Mucosa of rectum (tissue), 2 donors: ENCODE measurements at regions not wholly inside any gene's neighbourhood (a gene's known extent, or its start where the extent isn't known, plus 50 kb on each side); places are given as distances from the start of the nearest gene placed in this dataset.

Source experiments
- H3K27ac ChIP-seq, 2 donors: one replicate each; pipeline ENCODE4 v1.7.0; 2013; ENCODE audit warnings: inconsistent platforms in 2 of 2, low read depth in 2 of 2, low read length in 2 of 2
- H3K27me3 ChIP-seq, 2 donors: one replicate each; pipeline ENCODE4 v1.7.0; 2013; ENCODE audit warnings: low read length in 2 of 2; ENCODE audit not compliant: control insufficient read depth in 2 of 2, insufficient read depth in 2 of 2
- H3K36me3 ChIP-seq, 2 donors: one replicate each; pipeline ENCODE4 v1.7.0; 2013; ENCODE audit warnings: low read length in 2 of 2; ENCODE audit not compliant: control insufficient read depth in 2 of 2, insufficient read depth in 2 of 2
- H3K4me1 ChIP-seq, 2 donors: one replicate each; pipeline ENCODE4 v1.7.0; 2013; ENCODE audit warnings: low read length in 2 of 2, mild to moderate bottlenecking in 1 of 2; ENCODE audit not compliant: control insufficient read depth in 2 of 2, insufficient read depth in 2 of 2
- H3K4me3 ChIP-seq, 2 donors: one replicate each; pipeline ENCODE4 v1.7.0; 2013; ENCODE audit warnings: low read length in 2 of 2
- H3K9ac ChIP-seq, 2 donors: one replicate each; pipeline ENCODE4 v1.7.0; 2013; ENCODE audit warnings: low read length in 2 of 2, low read depth in 1 of 2, mild to moderate bottlenecking in 1 of 2
- H3K9me3 ChIP-seq, 2 donors: one replicate each; pipeline ENCODE4 v1.7.0; 2013; ENCODE audit warnings: low read length in 2 of 2; ENCODE audit not compliant: control insufficient read depth in 2 of 2
- donor health status: healthy.
- donor health status: Normal muscosa, but diverticular disease.

GRCh38 chr6:108764580-108764950, 83.7 kb upstream of the ARMC2 start:
- H3K4me3 ChIP-seq: no peak overlapping the region
- no peaks in the 10 kb centered on the region for H3K27me3 ChIP-seq
- no peaks in the 10 kb centered on the region for H3K36me3 ChIP-seq
- no peak overlapping the region for H3K9ac ChIP-seq
- no peaks in the 10 kb centered on the region for H3K9me3 ChIP-seq
- no peak overlapping the region for H3K27ac ChIP-seq
- peaks cover 4 to 8% of the 10 kb centered on the region in 2 donors for H3K4me1 ChIP-seq

GRCh38 chr6:108765495-108765894, 82.7 kb upstream of the ARMC2 start:
- H3K36me3 ChIP-seq: no peaks in the 10 kb centered on the region
- H3K27me3 ChIP-seq: no peaks in the 10 kb centered on the region
- H3K9ac ChIP-seq: no peak overlapping the region
- H3K27ac ChIP-seq: no peak overlapping the region
- peaks cover 4 to 8% of the 10 kb centered on the region in 2 donors for H3K4me1 ChIP-seq
- no peaks in the 10 kb centered on the region for H3K9me3 ChIP-seq
- no peak overlapping the region for H3K4me3 ChIP-seq

DNA sequence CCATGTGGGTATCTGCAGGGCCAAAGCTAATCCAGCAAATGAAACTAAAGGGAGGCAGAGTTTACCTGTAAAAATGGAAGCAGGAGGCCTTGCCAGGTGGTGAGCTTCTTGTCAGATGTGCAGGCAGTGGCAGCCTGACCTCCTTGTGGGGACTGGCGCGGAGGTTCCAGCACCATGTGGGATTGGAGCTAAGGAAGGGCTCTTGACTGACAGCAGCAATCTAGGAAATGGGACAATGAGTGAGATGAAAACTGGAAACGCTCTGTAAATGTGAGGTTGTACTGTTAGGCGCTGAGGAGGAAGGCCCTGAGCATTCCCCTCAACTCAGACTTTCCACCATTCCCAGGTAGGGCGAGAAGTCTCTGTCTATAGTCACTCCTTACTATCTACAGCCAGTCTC, 81.8 kb upstream of the ARMC2 start:
- Histone ChIP-seq H3K4me3 (no peak overlapping the region), H3K9ac (no peak overlapping the region), H3K9me3 (no peaks in the 10 kb centered on the region), H3K27me3 (no peaks in the 10 kb centered on the region), H3K27ac (no peak overlapping the region), H3K36me3 (no peaks in the 10 kb centered on the region), H3K4me1 (peaks cover 4 to 8% of the 10 kb centered on the region in 2 donors)

DNA sequence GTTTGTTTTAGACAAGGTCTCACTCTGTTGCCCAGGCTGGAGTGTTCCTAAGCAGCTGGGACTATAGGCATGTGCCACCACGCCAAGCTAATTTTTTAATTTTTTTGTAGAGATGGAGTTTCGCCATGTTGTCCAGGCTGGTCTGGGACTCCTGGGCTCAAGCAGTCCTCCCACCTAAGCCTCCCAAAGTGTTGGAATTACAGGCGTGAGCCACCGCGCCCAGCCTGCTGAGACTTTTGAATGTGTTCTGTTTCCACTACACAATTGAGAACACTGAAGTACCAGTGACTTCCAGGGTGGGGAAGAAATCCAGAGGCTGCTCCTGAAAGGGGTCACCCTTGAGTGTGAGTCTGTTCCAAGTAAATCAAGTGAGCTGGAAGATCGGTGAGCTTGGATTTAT, 81.3 kb upstream of the ARMC2 start:
- peaks cover 4 to 8% of the 10 kb centered on the region in 2 donors for H3K4me1 ChIP-seq

GRCh38 chr6:108767418-108768165, 80.6 kb upstream of the ARMC2 start:
- no peaks in the 10 kb centered on the region for H3K27me3 ChIP-seq
- H3K9me3 ChIP-seq: no peaks in the 10 kb centered on the region
- no peak overlapping the region for H3K4me3 ChIP-seq
- peaks cover 4 to 8% of the 10 kb centered on the region in 2 donors for H3K4me1 ChIP-seq
- no peak overlapping the region for H3K9ac ChIP-seq
- H3K27ac ChIP-seq: peak overlapping the region in 1 of 2 donors; percentile 46
- H3K36me3 ChIP-seq: no peaks in the 10 kb centered on the region

More for the DNA sequence above, 81.3 kb upstream of the ARMC2 start:
- no peaks in the 10 kb centered on the region for H3K27me3 ChIP-seq
- no peak overlapping the region for H3K9ac ChIP-seq
- H3K9me3 ChIP-seq: no peaks in the 10 kb centered on the region
- no peak overlapping the region for H3K4me3 ChIP-seq
- H3K27ac ChIP-seq: no peak overlapping the region
- no peaks in the 10 kb centered on the region for H3K36me3 ChIP-seq

DNA sequence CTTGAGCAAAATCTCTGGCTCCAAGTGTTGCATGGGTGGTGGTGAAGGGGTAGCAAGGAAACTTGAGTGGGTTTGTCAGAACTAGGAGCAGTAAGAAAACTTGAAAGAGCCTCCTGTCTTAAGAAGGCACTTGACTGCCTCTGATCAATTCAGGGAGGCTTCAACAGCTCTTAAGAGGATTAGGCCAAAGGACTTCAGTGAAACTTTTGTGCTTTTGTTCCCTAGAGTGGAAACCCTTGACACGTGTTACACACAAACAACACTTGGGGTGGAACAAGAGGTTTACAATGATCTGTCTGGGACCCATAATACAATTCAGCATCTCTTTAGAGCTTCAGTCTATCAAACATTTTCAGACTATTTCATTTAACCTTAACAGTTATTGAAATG, 80.1 kb upstream of the ARMC2 start:
- Histone ChIP-seq H3K27ac (peak overlapping the region in 1 of 2 donors; percentile 46), H3K36me3 (no peaks in the 10 kb centered on the region), H3K4me1 (peaks cover 4 to 8% of the 10 kb centered on the region in 2 donors), H3K9me3 (no peaks in the 10 kb centered on the region), H3K9ac (no peak overlapping the region), H3K27me3 (no peaks in the 10 kb centered on the region), H3K4me3 (no peak overlapping the region)

- Histone ChIP-seq H3K4me1 (peaks cover 4 to 8% of the 10 kb centered on the region in 2 donors), H3K9me3 (no peaks in the 10 kb centered on the region), H3K4me3 (no peak overlapping the region), H3K27ac (no peak overlapping the region), H3K9ac (no peak overlapping the region), H3K27me3 (no peaks in the 10 kb centered on the region), H3K36me3 (no peaks in the 10 kb centered on the region)
Measured at GRCh38 chr6:108768792-108769524, 79.3 kb upstream of the ARMC2 start.

DNA sequence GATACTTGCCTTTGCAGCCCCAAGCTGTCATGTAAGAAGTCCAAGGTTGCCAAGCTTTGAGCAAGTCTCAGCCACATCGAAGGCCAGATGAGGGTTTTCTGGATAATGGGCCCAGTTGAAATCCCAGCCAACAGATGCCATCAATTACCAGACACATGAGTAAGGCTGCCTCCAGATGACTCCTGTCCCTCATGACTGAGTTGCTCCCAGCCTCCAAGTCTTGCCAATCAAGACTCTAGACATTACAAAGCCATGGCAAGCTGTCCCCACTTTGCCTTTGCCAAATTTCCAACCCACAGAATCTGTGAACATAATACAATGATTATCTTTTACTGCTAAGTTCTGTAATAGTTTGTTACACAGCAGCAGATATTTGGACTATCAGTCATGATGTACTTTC, 76.8 kb upstream of the ARMC2 start:
- H3K27me3 ChIP-seq: no peaks in the 10 kb centered on the region
- H3K4me3 ChIP-seq: no peak overlapping the region
- H3K27ac ChIP-seq: no peak overlapping the region
- no peaks in the 10 kb centered on the region for H3K36me3 ChIP-seq
- H3K4me1 ChIP-seq: peaks cover 0 to 8% of the 10 kb centered on the region in 2 donors
- no peak overlapping the region for H3K9ac ChIP-seq
- no peaks in the 10 kb centered on the region for H3K9me3 ChIP-seq

- H3K4me3 ChIP-seq: no peak overlapping the region
- no peak overlapping the region for H3K27ac ChIP-seq
- H3K4me1 ChIP-seq: no peaks in the 10 kb centered on the region
- no peaks in the 10 kb centered on the region for H3K27me3 ChIP-seq
- no peaks in the 10 kb centered on the region for H3K36me3 ChIP-seq
- H3K9ac ChIP-seq: no peak overlapping the region
- H3K9me3 ChIP-seq: no peaks in the 10 kb centered on the region
Measured at GRCh38 chr6:108774555-108774954, 73.7 kb upstream of the ARMC2 start.

DNA sequence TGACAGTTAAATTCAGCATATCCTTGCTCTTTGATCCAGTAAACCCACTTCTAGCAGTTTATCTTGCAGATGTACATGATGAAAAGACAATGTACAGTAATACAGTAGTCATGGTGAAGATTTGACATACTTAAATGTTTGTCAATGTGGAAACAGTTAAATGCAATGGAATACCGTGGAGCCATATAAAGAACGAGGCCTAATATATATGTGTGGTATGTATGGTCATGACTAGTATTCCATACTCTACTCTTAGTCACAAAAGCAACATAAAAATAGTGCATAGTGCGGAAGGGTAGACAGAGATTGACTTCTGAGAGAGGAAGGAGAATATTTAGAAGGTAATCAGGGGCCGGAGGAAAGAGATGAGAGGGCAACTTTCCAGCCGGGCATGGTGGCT, 70.7 kb upstream of the ARMC2 start:
- Histone ChIP-seq H3K9me3 (no peaks in the 10 kb centered on the region), H3K9ac (no peak overlapping the region)

More for the DNA sequence above, 70.7 kb upstream of the ARMC2 start:
- peaks cover 3 to 7% of the 10 kb centered on the region in 2 donors for H3K4me1 ChIP-seq
- no peaks in the 10 kb centered on the region for H3K27me3 ChIP-seq
- H3K27ac ChIP-seq: no peak overlapping the region
- no peaks in the 10 kb centered on the region for H3K36me3 ChIP-seq
- no peak overlapping the region for H3K4me3 ChIP-seq
